ENCODE measurements at regions not wholly inside any gene's neighbourhood (a gene's known extent, or its start where the extent isn't known, plus 50 kb on each side); places are given as distances from the start of the nearest gene placed in this dataset.

DNA sequence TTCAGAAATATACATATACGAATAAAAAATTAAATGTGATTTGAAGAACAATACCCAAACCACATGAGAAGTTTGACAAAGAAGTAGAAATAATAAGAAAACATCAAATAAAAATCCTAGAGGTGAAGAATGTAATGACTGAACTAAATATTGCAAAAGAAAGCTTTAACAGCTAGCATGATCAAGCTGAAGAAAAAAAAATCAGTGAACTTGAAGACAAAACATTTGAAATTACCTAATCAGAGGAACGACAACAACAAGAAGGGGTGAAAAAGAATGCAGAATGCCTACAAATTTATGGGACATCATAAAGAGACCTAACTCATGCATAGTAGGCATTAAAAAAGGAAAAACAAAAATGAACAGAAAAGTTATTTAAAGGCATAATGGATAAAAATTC lies 60.5 kb upstream of the SPEF2 start:
- TF ChIP-seq, protein P1, sequence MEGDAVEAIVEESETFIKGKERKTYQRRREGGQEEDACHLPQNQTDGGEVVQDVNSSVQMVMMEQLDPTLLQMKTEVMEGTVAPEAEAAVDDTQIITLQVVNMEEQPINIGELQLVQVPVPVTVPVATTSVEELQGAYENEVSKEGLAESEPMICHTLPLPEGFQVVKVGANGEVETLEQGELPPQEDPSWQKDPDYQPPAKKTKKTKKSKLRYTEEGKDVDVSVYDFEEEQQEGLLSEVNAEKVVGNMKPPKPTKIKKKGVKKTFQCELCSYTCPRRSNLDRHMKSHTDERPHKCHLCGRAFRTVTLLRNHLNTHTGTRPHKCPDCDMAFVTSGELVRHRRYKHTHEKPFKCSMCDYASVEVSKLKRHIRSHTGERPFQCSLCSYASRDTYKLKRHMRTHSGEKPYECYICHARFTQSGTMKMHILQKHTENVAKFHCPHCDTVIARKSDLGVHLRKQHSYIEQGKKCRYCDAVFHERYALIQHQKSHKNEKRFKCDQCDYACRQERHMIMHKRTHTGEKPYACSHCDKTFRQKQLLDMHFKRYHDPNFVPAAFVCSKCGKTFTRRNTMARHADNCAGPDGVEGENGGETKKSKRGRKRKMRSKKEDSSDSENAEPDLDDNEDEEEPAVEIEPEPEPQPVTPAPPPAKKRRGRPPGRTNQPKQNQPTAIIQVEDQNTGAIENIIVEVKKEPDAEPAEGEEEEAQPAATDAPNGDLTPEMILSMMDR (conservative IDR thresholded peaks at IDR 0.05; ENCODE audit: low read depth, low read length), result no peak
- TF ChIP-seq EZH2phosphoT487 (IDR thresholded peaks at IDR 0.05; ENCODE audit: borderline replicate concordance, low read length) (no peak), EZH2 (IDR thresholded peaks at IDR 0.05; ENCODE audit: low read length, unreplicated experiment) (no peak)

All from PC-3 (cell line).